GM18507 (cell line): ENCODE measurements at regions not wholly inside any gene's neighbourhood (a gene's known extent, or its start where the extent isn't known, plus 50 kb on each side); places are given as distances from the start of the nearest gene placed in this dataset.
"Not testable (repeated sequence)": the region's sequence is repeated elsewhere in the genome, so short reads cannot be mapped to it uniquely, and the experiment has no call there.

ENCODE experiments used
- DNase-seq: peaks from one replicate; pipeline ENCODE4 v3.0.0; 2011; ENCODE audit warnings: low read depth; ENCODE audit not compliant: insufficient read length; ENCODE audit errors: extremely low spot score
- FAIRE-seq: peaks from 2 replicates; lab custom pipeline; 2011; peaks lifted over from hg19 to GRCh38; lab: Jason Lieb, UNC

DNA sequence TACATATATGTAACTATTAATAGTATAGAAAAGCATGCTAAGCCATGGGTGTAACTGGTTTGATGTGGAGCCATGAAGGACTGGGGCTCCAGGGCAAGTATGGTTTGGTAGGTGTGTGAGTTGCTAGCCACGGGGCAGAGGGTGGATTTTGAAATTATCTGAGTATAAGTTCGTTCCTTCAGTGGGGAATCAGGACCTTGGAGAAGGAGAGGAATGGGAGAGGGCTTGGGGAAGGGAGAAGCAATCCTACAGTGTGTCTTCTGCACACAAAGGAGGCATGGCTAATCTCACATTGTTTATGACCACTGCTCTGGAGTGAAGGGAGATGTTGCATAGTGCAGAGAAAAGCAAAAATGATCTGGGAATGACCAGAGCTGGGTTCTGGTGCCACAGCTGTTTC lies 127.8 kb upstream of the CADM1 start:
- DNase-seq = no peak
- no peak for FAIRE-seq

DNA sequence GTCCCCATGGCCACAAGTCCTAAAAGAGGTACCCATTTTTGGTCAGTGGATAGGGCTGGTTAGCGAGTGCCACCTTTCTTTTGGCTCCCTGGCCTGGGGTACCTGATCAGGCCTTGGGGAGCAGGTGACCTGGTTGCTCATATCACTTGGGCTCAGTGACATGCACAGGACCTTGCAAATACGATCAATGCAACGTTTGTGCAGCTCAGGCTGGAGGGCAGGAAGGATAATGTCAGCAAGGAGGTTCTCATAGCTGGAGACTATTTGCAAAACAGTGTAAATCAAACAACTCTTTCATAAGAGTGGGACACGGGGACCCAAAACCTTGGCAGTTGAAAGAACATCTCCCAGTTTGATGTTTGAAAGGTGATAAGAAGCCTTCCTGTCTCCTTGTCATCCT lies 127.4 kb upstream of the CADM1 start:
- DNase-seq (no peak), FAIRE-seq (no peak)

DNA sequence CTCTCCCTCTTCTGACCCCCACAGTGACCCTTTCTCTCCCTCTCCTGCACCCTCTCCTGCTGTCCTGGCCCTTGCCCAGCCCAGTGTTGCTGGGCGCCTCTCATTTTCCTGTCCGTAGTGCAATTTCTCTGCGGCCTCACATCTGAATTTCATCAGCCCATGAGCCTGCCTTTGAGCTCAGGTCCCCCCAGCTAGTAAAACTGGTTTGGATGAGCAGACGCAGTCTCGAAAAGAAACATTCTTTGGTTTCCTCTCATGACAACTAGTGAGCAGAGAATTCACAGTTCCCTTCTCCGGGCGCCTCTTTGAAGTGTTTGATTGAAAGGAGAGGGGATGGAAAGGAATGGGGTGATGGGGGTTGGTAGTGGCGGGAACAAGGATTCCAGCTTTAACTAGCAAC lies 126.0 kb upstream of the CADM1 start:
- no peak for FAIRE-seq
- no peak for DNase-seq

DNA sequence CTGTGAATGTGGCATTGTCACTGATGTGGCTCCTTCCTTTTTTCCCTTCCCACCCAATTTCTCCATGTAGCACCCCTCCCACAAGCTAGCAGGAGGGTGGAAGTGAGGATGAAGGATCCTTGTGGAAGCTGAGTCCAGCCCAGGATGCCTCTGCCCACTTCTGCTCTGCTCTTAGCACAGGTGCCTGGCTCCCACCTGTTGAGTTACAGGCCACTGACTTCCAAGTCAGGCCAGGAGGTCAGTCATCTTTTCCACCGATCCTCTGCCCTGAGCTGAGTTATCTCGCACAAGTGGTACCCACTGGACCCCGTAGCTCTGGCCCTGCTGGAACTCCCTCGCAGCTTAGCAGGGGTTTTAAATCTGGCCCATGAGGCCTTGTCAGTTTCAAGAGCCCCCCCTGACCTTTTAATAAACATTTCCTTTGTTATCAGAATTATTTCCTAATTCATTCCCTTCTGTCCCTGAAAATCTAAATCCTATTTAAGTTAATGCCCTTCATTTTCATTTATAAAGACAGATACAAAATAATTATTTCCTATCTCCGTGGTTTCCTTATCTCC lies 125.3 kb upstream of the CADM1 start:
- FAIRE-seq = no peak
- no peak for DNase-seq

DNA sequence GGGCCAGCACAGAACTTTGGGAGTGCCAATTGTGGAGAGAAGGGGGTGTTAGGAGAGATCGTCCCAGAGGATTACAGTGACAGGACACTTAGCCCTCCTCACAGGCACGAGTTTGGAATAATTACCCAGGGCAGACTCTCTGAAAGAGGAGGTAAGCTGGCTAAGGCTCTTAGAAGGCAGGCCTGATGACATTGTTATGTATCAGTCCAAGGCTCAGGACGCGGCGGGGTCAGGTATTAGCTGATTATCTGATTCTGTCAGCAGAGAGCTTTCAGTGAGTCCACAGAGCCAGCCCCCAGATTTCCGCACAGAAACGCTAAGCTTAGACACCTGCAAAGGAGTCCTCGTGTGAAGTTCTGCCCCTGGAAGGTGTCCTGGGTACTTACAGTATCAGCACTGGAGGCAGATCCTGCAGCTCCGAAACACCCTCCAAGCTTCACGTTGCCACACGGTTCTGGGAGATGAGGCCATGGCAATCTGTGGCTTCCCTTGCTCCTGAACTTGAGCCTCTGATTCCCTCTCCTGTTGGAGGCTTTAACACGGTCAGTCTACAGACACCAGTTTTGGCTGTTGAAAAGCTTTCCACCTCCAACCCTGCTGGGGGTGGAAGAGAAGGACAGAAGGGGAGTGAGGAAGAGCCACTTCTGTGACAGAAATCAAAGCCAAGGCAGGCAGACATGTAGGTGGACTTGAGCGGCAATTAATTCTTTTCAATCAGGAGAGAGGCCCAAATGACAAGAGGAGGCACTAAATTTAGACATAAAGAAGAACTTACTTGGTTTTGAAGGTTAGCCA lies 123.6 kb upstream of the CADM1 start:
- FAIRE-seq (no peak), DNase-seq (no peak)

DNA sequence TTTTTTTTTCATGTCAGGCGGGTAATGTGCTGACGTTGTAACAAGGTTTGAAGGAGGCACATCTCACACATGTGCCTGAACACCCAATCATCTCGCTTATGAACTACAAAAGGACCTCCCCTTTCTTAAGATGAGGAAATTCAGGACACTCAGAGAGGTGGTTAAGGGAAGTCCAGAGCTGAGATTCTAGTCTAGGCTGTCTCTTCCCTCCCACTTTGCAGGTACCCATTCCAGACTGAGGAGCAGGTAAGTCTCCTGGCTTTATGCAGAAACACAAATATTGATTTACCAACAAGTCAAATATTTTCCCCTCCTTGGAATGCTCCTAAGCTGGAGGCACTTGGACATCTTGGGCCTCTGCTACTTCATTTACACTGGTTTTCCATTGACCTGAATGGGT lies 122.9 kb upstream of the CADM1 start:
- FAIRE-seq = no peak

DNA sequence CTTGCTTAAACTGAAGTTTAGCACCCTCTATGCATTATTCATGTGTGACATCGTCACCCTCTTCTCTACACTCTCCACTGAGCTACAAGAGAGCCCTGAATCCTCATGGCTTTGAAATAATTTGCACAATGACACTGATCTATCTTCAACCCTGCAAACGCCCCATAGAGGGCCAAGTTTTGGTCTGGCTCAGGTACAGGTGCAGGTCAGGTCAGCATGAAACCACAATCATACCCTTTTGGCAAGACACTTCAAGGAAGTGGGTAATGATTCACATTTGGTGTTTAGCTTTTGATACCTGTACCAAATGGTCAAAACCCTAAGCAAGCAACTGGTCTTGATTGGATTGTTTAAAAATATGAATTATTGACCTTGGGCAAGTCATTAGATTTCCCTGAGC lies 122.2 kb upstream of the CADM1 start:
- DNase-seq (no peak), FAIRE-seq (no peak)

More for the DNA sequence above, 122.9 kb upstream of the CADM1 start:
- no peak for DNase-seq

DNA sequence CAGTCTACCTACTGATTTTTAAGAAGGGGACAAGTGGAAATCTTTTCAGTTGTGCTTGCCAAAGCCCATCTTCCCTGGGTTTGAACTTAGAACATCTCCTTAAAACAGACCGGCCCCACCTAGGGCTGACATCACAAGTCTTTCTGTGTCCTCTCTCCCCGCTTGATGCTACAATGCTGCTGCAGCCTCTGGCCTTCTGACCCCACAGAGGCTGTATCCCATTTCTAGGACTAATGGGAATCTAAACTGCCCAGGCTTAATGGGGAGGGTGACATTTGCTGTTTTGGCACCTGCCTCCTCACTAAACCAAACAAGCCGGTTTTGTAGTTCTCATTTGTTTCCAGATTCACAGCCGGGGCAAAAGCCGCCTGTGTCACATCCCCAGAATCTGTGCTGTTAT lies 121.3 kb upstream of the CADM1 start:
- DNase-seq = no peak
- no peak for FAIRE-seq

DNA sequence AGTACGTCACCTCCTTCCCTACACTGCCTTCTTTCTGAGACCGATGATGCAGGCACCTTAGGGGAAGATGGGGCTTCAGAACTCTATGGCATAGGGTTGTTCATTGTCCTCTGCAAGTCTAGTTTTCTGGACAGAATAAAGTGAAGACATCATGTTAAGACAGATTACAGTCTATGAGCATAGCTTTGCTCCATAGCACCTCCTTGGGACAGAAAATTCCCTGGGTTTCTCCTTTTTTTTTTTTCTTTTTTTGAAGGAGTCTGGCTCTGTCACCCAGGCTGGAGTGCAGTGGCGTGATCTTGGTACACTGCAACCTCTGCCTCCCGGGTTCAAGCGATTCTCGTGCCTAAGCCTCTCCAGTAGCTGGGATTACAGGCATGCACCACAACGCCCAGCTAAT lies 119.8 kb upstream of the CADM1 start:
- DNase-seq (no peak), FAIRE-seq (no peak)

DNA sequence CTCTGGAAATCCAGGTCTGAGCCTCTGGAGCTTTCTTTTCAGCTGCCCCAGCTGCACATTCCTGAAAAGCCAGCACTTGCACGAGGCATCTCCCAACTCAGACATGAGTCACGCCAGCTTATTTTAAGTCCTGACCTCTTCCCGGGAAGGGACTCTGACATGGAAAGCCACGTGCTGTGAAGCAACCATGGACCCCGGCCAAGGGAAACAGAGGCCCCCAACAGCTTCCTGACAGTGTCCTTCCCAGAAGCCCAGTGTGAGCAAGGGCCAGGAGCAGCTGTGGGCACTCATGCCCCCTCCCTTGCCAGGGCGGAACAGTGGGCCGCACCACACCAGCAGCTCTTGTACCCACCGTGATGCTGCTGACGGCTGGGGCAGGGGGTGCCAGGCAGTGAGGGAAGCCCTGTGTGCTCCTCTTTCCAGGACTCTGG lies 118.8 kb upstream of the CADM1 start:
- no peak for DNase-seq
- no peak for FAIRE-seq

DNA sequence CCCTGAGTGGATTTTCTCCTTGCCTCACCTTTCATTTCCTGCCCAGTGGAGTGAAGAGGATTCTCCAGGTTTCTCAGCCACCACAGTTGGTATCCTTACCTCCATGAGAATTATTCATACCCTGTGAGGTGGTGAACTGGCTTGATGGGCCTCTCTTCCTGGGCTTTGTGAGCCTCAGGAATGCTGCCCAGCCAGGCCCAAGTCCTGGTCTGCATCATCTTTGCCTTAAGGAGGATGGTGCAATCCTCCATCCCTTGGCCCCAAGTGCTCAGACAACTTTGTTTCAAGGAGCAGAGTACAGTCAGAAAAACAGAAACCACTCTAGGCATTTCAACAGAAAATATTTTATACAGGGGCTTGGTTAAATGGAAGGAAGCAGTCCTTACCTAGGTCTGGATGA lies 114.2 kb upstream of the CADM1 start:
- DNase-seq (no peak), FAIRE-seq (no peak)

DNA sequence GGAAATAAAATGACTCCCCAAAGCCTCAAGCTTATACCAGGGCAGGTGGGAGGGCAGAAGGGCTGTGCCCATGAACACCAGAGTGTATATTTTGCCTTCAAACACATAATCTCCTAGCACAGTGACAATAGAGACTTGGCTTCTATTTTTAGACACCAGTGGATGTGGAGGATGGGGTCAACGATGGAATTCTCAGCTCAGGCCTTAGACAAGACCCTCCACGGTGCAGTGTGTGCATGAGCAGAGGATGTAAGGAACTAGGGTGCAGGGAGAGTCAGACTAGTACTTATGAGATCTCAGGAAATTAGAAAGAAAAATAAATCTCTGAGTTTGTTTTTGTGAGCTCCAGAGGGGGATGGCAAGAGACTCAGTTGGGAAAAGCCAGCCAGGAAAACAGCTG lies 113.6 kb upstream of the CADM1 start:
- DNase-seq = no peak
- no peak for FAIRE-seq

DNA sequence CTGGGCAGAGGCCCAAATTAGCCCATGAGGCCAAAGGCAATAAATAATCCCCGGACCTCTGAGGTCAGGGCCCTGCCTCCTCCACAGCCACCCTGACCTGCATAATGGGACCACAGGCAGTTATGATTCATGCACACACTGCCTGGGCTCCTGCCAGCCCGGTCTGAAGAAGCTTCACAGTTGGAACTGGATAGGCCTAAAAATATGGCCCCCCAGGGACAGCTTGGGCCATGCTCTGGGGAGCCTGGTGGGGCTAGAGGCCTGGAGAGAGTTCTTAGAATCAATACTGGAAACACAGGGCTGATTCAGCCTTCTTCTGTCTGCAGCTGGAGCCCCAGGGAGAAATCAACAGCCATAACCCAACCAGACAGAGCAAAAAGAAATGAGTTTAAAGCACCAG lies 112.8 kb upstream of the CADM1 start:
- FAIRE-seq = no peak
- DNase-seq = no peak

DNA sequence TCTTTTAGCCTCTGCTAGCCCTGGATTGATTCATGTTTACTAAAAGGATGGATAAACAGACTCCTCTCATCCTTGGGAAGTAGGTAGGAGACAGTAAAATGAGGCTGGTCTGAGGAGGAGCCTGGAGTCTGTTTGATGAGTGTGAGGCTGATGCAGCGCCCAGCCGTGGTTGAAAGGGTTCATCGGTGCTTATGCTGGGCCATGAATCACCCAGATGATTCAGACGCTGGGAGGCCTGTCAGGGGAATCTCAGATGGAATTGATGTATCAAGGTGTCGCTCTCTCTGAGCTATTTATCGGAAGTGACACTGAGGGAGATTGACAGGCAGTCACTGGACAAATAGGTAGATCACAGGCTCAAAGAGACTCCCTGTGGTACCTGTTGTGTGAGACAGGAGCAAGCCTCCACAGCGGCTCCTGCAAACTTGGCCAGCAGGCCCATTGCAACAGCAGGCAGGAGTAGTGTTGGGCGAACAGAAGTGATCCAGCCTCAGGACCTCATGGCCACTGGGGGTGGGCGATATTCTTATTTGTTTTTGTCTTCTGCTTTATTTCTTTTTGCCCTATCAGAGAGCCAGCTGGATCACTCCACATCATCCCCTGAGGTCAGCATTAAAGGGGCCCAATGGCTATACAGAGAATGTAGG lies 109.9 kb upstream of the CADM1 start:
- FAIRE-seq = no peak
- DNase-seq = no peak

DNA sequence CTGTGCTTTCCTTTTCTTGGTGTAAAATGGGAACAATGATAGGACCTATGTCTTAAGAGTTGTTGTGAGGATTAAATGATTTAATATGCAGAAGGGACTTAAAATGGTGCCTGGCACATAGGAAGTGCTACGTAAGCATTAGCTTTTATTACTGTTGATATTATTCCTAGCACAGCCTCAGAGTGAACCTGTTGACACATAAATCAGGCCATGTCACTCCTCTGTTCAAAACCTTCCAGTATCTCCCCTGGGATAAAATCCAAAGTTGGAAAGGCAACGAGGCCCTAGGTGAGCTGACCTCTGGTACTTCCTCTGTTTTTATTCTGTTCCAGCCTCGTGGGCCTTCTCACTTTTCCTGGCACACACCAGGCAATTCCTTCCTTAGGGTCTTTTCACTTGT lies 108.8 kb upstream of the CADM1 start:
- FAIRE-seq (no peak), DNase-seq (no peak)

DNA sequence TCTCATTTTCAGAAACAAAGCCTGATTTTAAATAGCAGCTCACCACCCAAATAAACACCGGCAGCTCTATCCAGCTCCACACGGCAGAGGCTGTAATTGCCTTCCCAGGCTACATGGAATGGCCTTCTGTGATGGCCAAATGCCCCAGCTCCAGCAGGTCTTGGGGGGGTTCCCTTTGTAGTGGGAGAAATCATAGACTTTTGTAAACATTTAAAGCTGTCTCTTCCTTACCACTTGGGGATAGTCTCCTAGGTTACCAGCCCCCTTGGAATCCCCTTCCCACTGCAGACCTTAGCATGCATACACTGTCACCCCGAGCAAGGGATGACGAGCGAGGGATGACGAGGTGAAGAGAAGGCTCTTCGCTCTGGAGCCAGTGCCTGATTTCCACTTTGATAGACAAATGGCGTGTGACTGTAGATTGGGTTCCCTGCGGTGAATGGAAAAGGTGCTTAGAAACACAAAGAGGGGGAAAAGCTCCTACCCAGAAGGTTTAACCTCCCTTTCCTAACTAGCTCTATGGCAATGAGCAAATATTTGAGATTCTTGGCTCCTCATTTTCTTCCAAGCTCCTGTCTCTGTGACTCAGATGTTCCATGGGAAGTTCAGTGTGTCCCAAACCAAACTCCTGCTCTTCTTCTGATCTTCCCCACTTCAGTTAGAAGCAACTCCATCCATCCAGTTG lies 108.0 kb upstream of the CADM1 start:
- FAIRE-seq (no peak), DNase-seq (no peak)

DNA sequence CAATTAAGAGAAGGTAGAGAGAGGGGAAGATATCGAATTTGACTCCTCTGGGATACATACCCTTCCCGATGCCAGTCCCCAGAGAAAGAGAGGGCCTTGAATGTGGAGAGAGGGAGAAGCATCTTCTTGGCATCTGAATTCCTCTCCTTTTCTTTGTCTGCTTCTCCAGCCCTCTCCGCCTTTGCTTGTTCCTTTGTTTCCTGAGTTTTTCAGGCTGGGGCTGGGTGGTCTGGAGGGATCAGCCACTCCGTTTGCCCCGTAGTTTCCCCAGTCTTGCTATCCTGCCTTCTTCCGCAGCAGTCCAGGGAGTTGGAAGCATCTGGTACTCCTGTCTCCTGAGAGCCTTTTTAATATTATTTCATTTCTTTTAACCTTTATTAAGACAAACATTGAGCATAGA lies 107.1 kb upstream of the CADM1 start:
- FAIRE-seq = no peak
- no peak for DNase-seq

DNA sequence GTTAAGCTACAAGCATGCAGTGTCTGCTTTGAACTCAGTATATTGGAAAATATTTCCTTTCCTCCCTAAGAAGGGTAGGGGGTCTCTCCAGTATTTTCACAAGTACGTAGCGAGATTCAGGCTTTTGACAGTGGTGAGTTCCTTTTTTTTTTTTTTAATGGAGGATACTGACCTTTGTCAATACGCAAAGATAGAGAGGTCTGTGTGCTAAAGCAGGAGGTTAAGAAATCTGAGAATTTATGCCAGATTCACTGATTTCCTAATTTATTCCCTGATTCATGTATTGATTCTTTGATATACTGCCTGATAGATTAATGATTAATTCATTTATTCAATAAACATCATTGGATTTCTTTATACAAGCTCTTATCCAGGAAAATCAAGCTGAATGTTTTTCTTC lies 106.7 kb upstream of the CADM1 start:
- DNase-seq (no peak), FAIRE-seq (no peak)

DNA sequence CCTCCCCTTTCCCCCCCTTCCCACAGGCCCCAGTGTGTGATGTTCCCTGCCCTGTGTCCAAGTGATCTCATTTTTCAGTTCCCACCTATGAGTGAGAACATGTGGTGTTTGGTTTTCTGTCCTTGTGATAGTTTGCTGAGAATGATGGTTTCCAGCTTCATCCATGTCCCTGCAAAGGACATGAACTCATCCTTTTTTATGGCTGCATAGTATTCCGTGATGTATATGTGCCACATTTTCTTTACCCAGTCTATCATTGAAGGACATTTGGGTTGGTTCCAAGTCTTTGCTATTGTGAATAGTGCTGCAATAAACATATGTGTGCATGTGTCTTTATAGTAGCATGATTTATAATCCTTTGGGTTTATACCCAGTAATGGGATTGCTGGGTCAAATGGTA lies 106.0 kb upstream of the CADM1 start:
- not testable (repeated sequence) for FAIRE-seq, DNase-seq

DNA sequence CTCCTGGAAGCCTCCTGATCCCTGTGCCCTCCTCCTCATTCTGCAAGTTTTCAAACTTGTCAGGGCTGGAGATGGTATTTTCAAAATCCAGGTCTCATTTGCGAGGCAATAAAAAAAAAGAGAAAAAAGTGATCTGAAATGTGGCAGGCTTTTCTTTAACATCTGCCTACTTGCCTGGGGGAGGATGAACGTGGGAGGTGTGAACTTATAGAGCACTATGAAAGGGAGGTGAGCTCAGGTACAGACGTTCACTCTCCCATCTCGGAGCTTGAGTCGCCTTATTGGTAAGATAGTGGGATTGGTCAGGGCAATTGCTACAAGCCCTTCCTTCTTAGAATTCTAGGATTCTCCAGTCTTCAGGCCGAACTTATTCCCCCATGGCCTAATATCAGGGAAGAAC lies 104.8 kb upstream of the CADM1 start:
- no peak for FAIRE-seq

More for the DNA sequence above, 104.8 kb upstream of the CADM1 start:
- no peak for DNase-seq
